ENCODE measurements at regions not wholly inside any gene's neighbourhood (a gene's known extent, or its start where the extent isn't known, plus 50 kb on each side); places are given as distances from the start of the nearest gene placed in this dataset.
"Not testable (repeated sequence)": the region's sequence is repeated elsewhere in the genome, so short reads cannot be mapped to it uniquely, and the experiment has no call there.

- not testable (repeated sequence) for TF ChIP-seq CTCF (conservative IDR thresholded peaks at IDR 0.05; ENCODE audit: low read length); EZH2phosphoT487 (IDR thresholded peaks at IDR 0.05; ENCODE audit: borderline replicate concordance)
These were observed 197.3 kb downstream of the LMLN start for GRCh38 chr3:198157231-198157868.
